B cell (primary cell): ENCODE measurements at regions not wholly inside any gene's neighbourhood (a gene's known extent, or its start where the extent isn't known, plus 50 kb on each side); places are given as distances from the start of the nearest gene placed in this dataset.

Experiments used
- ATAC-seq: fragments of 200-7000 bp; cut with Tn5 transposase; one replicate; pipeline ENCODE4 v1.10.0; 2021; ENCODE audit warnings: low read depth, mild to moderate bottlenecking, moderate number of reproducible peaks, moderate library complexity
- CTCF ChIA-PET: fragments of 350-600 bp; sonication (Branson Sonifier 250); formaldehyde crosslinking; loops from one replicate; lab custom pipeline; 2021; ENCODE audit warnings: antibody characterized with exemption, inconsistent platforms; lab: Charles Lee
- POLR2A ChIA-PET: fragments of 350-600 bp; sonication (Branson Sonifier 250); formaldehyde crosslinking; loops from one replicate; lab custom pipeline; 2021; ENCODE audit warnings: antibody characterized with exemption; lab: Charles Lee
- DNase-seq: peaks from one replicate; pipeline ENCODE4 v3.0.0; 2013
- H2AFZ ChIP-seq: 2 replicates; pipeline ENCODE4 v1.6.1; 2012; ENCODE audit warnings: mild to moderate bottlenecking, low read depth, low read length; ENCODE audit not compliant: insufficient read depth, poor library complexity, severe bottlenecking
- H3K27ac ChIP-seq, 2 donors: 1 replicate in 1 of 2; 2 replicates in 1 of 2; pipeline ENCODE4 v1.5.1; 2012 to 2013; ENCODE audit warnings: low read length in 2 of 2, mild to moderate bottlenecking in 2 of 2, moderate library complexity in 1 of 2
- H3K27me3 ChIP-seq, 4 experiments: fragments of 200-600 bp in 1 of 4; sonication (generic) in 1 of 4; replicated peaks in 1 of 4; 1 replicate in 2 of 4; 2 replicates in 2 of 4; pipeline versions ENCODE4 v1.6.1 to v1.7.0; 2013 to 2016; ENCODE audit warnings: low read length in 3 of 4, mild to moderate bottlenecking in 2 of 4, mixed read lengths in 1 of 4, moderate library complexity in 1 of 4; ENCODE audit not compliant: insufficient read depth in 4 of 4, control insufficient read depth in 3 of 4; ENCODE audit errors: control extremely low read depth in 1 of 4
- H3K36me3 ChIP-seq, 2 experiments: replicated peaks in 1 of 2; 1 replicate in 1 of 2; 2 replicates in 1 of 2; pipeline versions ENCODE4 v1.6.1 to v1.7.1; 2013; ENCODE audit warnings: low read length in 1 of 2; ENCODE audit not compliant: insufficient read depth in 2 of 2, control insufficient read depth in 1 of 2; ENCODE audit errors: control extremely low read depth in 1 of 2, extremely low read depth in 1 of 2
- H3K4me1 ChIP-seq, 2 donors: fragments of 200-600 bp in 1 of 2; sonication (generic) in 1 of 2; 1 replicate in 1 of 2; 2 replicates in 1 of 2; pipeline versions ENCODE4 v1.5.1 to v1.6.1; 2013 to 2017; ENCODE audit warnings: low read length in 2 of 2; ENCODE audit not compliant: control insufficient read depth in 2 of 2, insufficient read depth in 2 of 2
- H3K4me2 ChIP-seq: replicated peaks from 2 replicates; pipeline ENCODE3; 2012; ENCODE audit warnings: mild to moderate bottlenecking, low read depth, low read length; ENCODE audit not compliant: poor library complexity, severe bottlenecking
- H3K4me3 ChIP-seq, 5 experiments: fragments of 200-600 bp in 1 of 5; sonication (generic) in 1 of 5; 1 replicate in 3 of 5; 2 replicates in 2 of 5; pipeline versions ENCODE4 v1.5.1 to v1.7.0; 2011 to 2016; ENCODE audit warnings: low read length in 4 of 5, mild to moderate bottlenecking in 4 of 5, low read depth in 2 of 5, control low read depth in 1 of 5, moderate library complexity in 1 of 5; ENCODE audit not compliant: insufficient read depth in 1 of 5; ENCODE audit errors: control extremely low read depth in 1 of 5, extremely low read depth in 1 of 5
- H3K79me2 ChIP-seq: fragments of 200-600 bp; sonication (generic); one replicate; pipeline ENCODE4 v1.6.0; 2016; ENCODE audit warnings: low read length; ENCODE audit not compliant: control insufficient read depth, insufficient read depth
- H3K9ac ChIP-seq: fragments of 200-600 bp; sonication (generic); 2 replicates; pipeline ENCODE4 v1.6.1; 2017; ENCODE audit warnings: mild to moderate bottlenecking, low read length, moderate library complexity
- H3K9me3 ChIP-seq, 3 donors: one replicate each; pipeline versions ENCODE4 v1.6.1 to v1.7.1; 2013; ENCODE audit warnings: low read length in 2 of 3; ENCODE audit not compliant: control insufficient read depth in 2 of 3, insufficient read depth in 1 of 3; ENCODE audit errors: control extremely low read depth in 1 of 3
- H4K20me1 ChIP-seq: 2 replicates; pipeline ENCODE4 v1.6.0; 2012; ENCODE audit warnings: mild to moderate bottlenecking, low read length; ENCODE audit not compliant: insufficient read depth, control insufficient read depth, poor library complexity, severe bottlenecking
- H3K27ac Mint-ChIP-seq: one replicate; pipeline ENCODE4 v1.8.0; 2021; ENCODE audit warnings: mixed read lengths
- H3K27me3 Mint-ChIP-seq: one replicate; pipeline ENCODE4 v1.8.0; 2021; ENCODE audit warnings: mixed read lengths
- H3K4me1 Mint-ChIP-seq: one replicate; pipeline ENCODE4 v1.8.0; 2021; ENCODE audit warnings: mixed read lengths
- H3K4me3 Mint-ChIP-seq: one replicate; pipeline ENCODE4 v1.8.0; 2021; ENCODE audit warnings: mixed read lengths
- H3K9me3 Mint-ChIP-seq: one replicate; pipeline ENCODE4 v1.8.0; 2022; ENCODE audit warnings: mixed read lengths; ENCODE audit not compliant: insufficient read depth
- EZH2 ChIP-seq: IDR thresholded peaks from 2 replicates; pipeline ENCODE4 v1.6.1; 2012; ENCODE audit warnings: borderline replicate concordance, low read depth, mild to moderate bottlenecking, moderate library complexity, low read length; ENCODE audit not compliant: insufficient read depth, poor library complexity, severe bottlenecking
- WGBS: methylation state at CpG from one replicate; pipeline ENCODE4 v1.1.5; 2013; ENCODE audit warnings: missing lambda C conversion rate; ENCODE audit not compliant: insufficient coverage; 5-methylcytosine and 5-hydroxymethylcytosine counted together
- intact Hi-C: fragments of 100-400 bp; cut with micrococcal nuclease; formaldehyde crosslinking; loops from one replicate; pipeline ENCODE4 v1.10.0; 2022
- TF ChIP-seq, protein P1 (sequence below): fragments of 200-600 bp; IDR thresholded peaks from one replicate; pipeline ENCODE4 v1.8.0; 2022; ENCODE audit warnings: antibody characterized with exemption, mild to moderate bottlenecking

DNA sequence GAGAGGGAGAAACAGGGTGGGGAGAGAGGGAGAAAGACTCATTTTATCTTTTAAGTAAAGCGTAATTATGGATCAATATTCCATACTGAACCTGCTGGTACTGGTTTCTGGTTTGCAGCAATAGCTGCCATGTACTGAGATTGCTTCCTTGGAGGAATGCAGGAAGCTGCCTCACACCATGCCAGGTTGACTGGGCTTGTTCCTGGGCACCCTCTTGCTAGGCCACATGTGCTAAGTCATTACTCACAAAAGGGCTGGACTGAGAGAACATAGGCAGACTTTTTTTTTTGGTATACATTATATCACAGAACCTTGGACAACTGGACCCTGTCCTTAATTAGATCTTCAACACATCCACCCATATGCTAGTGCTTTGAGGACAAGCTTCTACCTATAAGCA is 193.4 kb downstream of the ZNF621 start:
- H3K4me2 ChIP-seq = peak overlapping the region; percentile 44
- Mint-ChIP-seq H3K4me1 (peaks cover 53% of the 10 kb centered on the region), H3K27ac (peak overlapping the region; percentile 79), H3K4me3 (no peak overlapping the region), H3K9me3 (no peaks in the 10 kb centered on the region), H3K27me3 (no peaks in the 10 kb centered on the region)
- WGBS = no CpG with 5 or more reads among the region's 1 CpG
- intact Hi-C loops = loop anchor here (2.0 to 10.0 kb wide), 3 partner anchors 41 to 133 kb away; no protein-coding TSS in a partner anchor
- CTCF ChIA-PET = interaction anchor here (0.9 to 2.5 kb wide), 6 partner anchors 94 to 253 kb away, joined by 3 to 12 read pairs (median 4); partner anchors contain the start of gene ZNF620
- H3K27ac ChIP-seq = peak overlapping the region; percentile 48 to 51
- ATAC-seq (no peak), DNase-seq (no peak)
- peak overlapping the region; percentile 46 for H2AFZ ChIP-seq
- H3K4me1 ChIP-seq = peaks cover 40% of the 10 kb centered on the region in 2 donors
- H3K9me3 ChIP-seq = peaks cover 0 to 3% (median 0%) of the 10 kb centered on the region in 3 donors
- H3K9ac ChIP-seq = no peak overlapping the region
- POLR2A ChIA-PET = no interaction called here
- H3K36me3 ChIP-seq = no peaks in the 10 kb centered on the region
- H3K4me3 ChIP-seq = peak overlapping the region in 1 of 5 experiments; percentile 2
- no peaks in the 10 kb centered on the region for H4K20me1 ChIP-seq
- no peaks in the 10 kb centered on the region for H3K79me2 ChIP-seq
- H3K27me3 ChIP-seq = no peaks in the 10 kb centered on the region
- TF ChIP-seq EZH2 = no peak
- TF ChIP-seq, protein P1, sequence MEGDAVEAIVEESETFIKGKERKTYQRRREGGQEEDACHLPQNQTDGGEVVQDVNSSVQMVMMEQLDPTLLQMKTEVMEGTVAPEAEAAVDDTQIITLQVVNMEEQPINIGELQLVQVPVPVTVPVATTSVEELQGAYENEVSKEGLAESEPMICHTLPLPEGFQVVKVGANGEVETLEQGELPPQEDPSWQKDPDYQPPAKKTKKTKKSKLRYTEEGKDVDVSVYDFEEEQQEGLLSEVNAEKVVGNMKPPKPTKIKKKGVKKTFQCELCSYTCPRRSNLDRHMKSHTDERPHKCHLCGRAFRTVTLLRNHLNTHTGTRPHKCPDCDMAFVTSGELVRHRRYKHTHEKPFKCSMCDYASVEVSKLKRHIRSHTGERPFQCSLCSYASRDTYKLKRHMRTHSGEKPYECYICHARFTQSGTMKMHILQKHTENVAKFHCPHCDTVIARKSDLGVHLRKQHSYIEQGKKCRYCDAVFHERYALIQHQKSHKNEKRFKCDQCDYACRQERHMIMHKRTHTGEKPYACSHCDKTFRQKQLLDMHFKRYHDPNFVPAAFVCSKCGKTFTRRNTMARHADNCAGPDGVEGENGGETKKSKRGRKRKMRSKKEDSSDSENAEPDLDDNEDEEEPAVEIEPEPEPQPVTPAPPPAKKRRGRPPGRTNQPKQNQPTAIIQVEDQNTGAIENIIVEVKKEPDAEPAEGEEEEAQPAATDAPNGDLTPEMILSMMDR = no peak

DNA sequence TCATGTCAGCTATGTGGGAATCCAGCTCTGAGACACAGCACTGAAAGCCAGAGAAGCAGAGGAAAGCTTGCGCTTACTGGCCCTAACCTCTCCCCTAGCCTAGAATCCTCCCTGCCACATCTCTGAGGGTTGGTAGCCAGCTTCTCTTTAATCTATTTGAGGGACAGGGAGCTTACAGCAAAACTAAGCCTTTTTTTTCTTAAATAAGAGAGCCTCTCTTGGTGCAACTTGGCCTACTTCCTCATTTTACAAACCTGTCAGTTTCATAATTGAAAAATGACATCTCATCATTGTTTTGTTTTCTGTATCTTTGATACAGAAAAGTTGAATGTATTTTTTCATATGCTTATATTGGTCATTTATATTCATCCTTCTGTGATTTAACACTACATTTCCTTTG is 193.9 kb downstream of the ZNF621 start:
- Histone ChIP-seq H3K27me3 (no peaks in the 10 kb centered on the region), H4K20me1 (no peaks in the 10 kb centered on the region), H3K9me3 (peaks cover 0 to 2% (median 0%) of the 10 kb centered on the region in 3 donors), H3K4me1 (peaks cover 35% of the 10 kb centered on the region in 2 donors), H3K27ac (peak overlapping the region; percentile 48 to 51), H3K4me3 (peak overlapping the region in 1 of 5 experiments; percentile 2), H3K36me3 (no peaks in the 10 kb centered on the region), H2AFZ (peak overlapping the region; percentile 46), H3K9ac (no peak overlapping the region), H3K4me2 (peak overlapping the region; percentile 44), H3K79me2 (no peaks in the 10 kb centered on the region)
- Mint-ChIP-seq H3K4me3 (no peak overlapping the region), H3K9me3 (no peaks in the 10 kb centered on the region), H3K4me1 (peaks cover 48% of the 10 kb centered on the region), H3K27ac (peak overlapping the region; percentile 79), H3K27me3 (no peaks in the 10 kb centered on the region)
- TF ChIP-seq, protein P1 = no peak
- TF ChIP-seq EZH2 = no peak
- WGBS = no CpG with 5 or more reads among the region's 1 CpG
- ChIA-PET POLR2A (no interaction called here), CTCF (interaction anchor here (0.5 to 2.5 kb wide), 7 partner anchors 95 to 423 kb away, joined by 3 to 12 read pairs (median 4); partner anchors contain the start of gene ZNF620)
- intact Hi-C loops = loop anchor here (2.0 to 10.0 kb wide), 3 partner anchors 41 to 134 kb away; no protein-coding TSS in a partner anchor
- DNase-seq (peak; percentile 70), ATAC-seq (peak; percentile 68)
